ENCODE measurements at regions not wholly inside any gene's neighbourhood (a gene's known extent, or its start where the extent isn't known, plus 50 kb on each side); places are given as distances from the start of the nearest gene placed in this dataset.

- intact Hi-C loops (cut with DNase I) = no loop called here
- DNase-seq (ENCODE audit: low spot score) = no peak
- Histone ChIP-seq H3K27me3 (replicated peaks; ENCODE audit: insufficient read depth) (no peaks in the 10 kb centered on the region), H3K4me1 (replicated peaks) (no peaks in the 10 kb centered on the region), H3K27ac (no peak overlapping the region), H3K36me3 (no peaks in the 10 kb centered on the region), H3K9me3 (no peaks in the 10 kb centered on the region), H3K4me3 (no peak overlapping the region)
- 97% methylated on average over 1 of the region's 1 CpG for WGBS
- no peak for TF ChIP-seq POLR2A (IDR thresholded peaks at IDR 0.05)
- no peak for TF ChIP-seq POLR2AphosphoS5 (IDR thresholded peaks at IDR 0.05)
- TF ChIP-seq CTCF (IDR thresholded peaks at IDR 0.05) = no peak
These were observed 207.9 kb upstream of the SLC38A2 start for GRCh38 chr12:46580445-46580844.

- Histone ChIP-seq H3K27me3 (replicated peaks; ENCODE audit: insufficient read depth) (no peaks in the 10 kb centered on the region), H3K36me3 (no peaks in the 10 kb centered on the region), H3K27ac (no peak overlapping the region), H3K4me3 (no peak overlapping the region), H3K9me3 (no peaks in the 10 kb centered on the region), H3K4me1 (replicated peaks) (no peaks in the 10 kb centered on the region)
- DNase-seq (ENCODE audit: low spot score) = no peak
- TF ChIP-seq CTCF (IDR thresholded peaks at IDR 0.05) (no peak), POLR2AphosphoS5 (IDR thresholded peaks at IDR 0.05) (no peak), POLR2A (IDR thresholded peaks at IDR 0.05) (no peak)
- intact Hi-C loops (cut with DNase I) = loop anchor here (10.0 kb wide), 1 partner anchor 75 kb away; no protein-coding TSS in a partner anchor
These were observed 206.9 kb upstream of the SLC38A2 start for GRCh38 chr12:46579474-46579873.

GRCh38 chr12:46578190-46578982 lies 205.8 kb upstream of the SLC38A2 start:
- H3K4me3 ChIP-seq = no peak overlapping the region
- intact Hi-C loops (cut with DNase I) = loop anchor here (10.0 kb wide), 1 partner anchor 76 kb away; no protein-coding TSS in a partner anchor
- no peaks in the 10 kb centered on the region for H3K36me3 ChIP-seq
- H3K9me3 ChIP-seq = no peaks in the 10 kb centered on the region
- H3K4me1 ChIP-seq (replicated peaks) = no peaks in the 10 kb centered on the region
- no peak overlapping the region for H3K27ac ChIP-seq
- 82% methylated on average over 4 of the region's 4 CpGs for WGBS
- no peaks in the 10 kb centered on the region for H3K27me3 ChIP-seq (replicated peaks; ENCODE audit: insufficient read depth)
- TF ChIP-seq CTCF (IDR thresholded peaks at IDR 0.05) (no peak), POLR2AphosphoS5 (IDR thresholded peaks at IDR 0.05) (no peak), POLR2A (IDR thresholded peaks at IDR 0.05) (no peak)
- no peak for DNase-seq (ENCODE audit: low spot score)

GRCh38 chr12:46577063-46577776 lies 204.6 kb upstream of the SLC38A2 start:
- Histone ChIP-seq H3K4me3 (no peak overlapping the region), H3K27me3 (replicated peaks; ENCODE audit: insufficient read depth) (no peaks in the 10 kb centered on the region), H3K4me1 (replicated peaks) (no peaks in the 10 kb centered on the region), H3K36me3 (no peaks in the 10 kb centered on the region), H3K9me3 (no peaks in the 10 kb centered on the region), H3K27ac (no peak overlapping the region)
- WGBS = 80% methylated on average over 5 of the region's 5 CpGs
- no peak for TF ChIP-seq POLR2A (IDR thresholded peaks at IDR 0.05)
- no peak for TF ChIP-seq CTCF (IDR thresholded peaks at IDR 0.05)
- TF ChIP-seq POLR2AphosphoS5 (IDR thresholded peaks at IDR 0.05) = no peak
- intact Hi-C loops (cut with DNase I) = loop anchor here (10.0 kb wide), 1 partner anchor 78 kb away; no protein-coding TSS in a partner anchor
- DNase-seq (ENCODE audit: low spot score) = no peak
